Tibial nerve (tissue), 4 donors: ENCODE measurements at regions not wholly inside any gene's neighbourhood (a gene's known extent, or its start where the extent isn't known, plus 50 kb on each side); places are given as distances from the start of the nearest gene placed in this dataset.

ENCODE experiments used
- DNase-seq, 2 donors: peaks; one replicate each; pipeline ENCODE4 v3.0.0-alpha.2; 2019; ENCODE audit warnings: low spot score in 2 of 2
- H3K27ac ChIP-seq, 4 donors: fragments of 200-600 bp; sonication (generic) in 3 of 4; one replicate each; pipeline ENCODE4 v1.5.1; 2017 to 2019; ENCODE audit warnings: mild to moderate bottlenecking in 1 of 4
- H3K27me3 ChIP-seq, 2 donors: fragments of 200-600 bp; sonication (generic) in 1 of 2; one replicate each; pipeline versions ENCODE4 v1.5.1 to v1.6.0; 2017 to 2019
- H3K36me3 ChIP-seq, 3 donors: fragments of 200-600 bp; sonication (generic); one replicate each; pipeline ENCODE4 v1.5.1; 2018 to 2019
- H3K4me1 ChIP-seq, 4 donors: fragments of 200-600 bp; sonication (generic) in 3 of 4; one replicate each; pipeline ENCODE4 v1.5.1; 2017 to 2019
- H3K4me3 ChIP-seq, 4 donors: fragments of 200-600 bp; sonication (generic) in 3 of 4; one replicate each; pipeline ENCODE4 v1.5.1; 2017 to 2019; ENCODE audit warnings: mild to moderate bottlenecking in 1 of 4, moderate library complexity in 1 of 4
- H3K9me3 ChIP-seq, 4 donors: fragments of 200-600 bp; sonication (generic) in 3 of 4; one replicate each; pipeline ENCODE4 v1.5.1; 2017 to 2019
- EP300 ChIP-seq, 2 donors: sonication (generic); formaldehyde crosslinking; IDR thresholded peaks; one replicate each; pipeline ENCODE4 v1.6.1; 2017; ENCODE audit warnings: antibody characterized with exemption in 2 of 2, mild to moderate bottlenecking in 1 of 2
- POLR2A ChIP-seq, 2 donors: fragments of 450-650 bp; IDR thresholded peaks; one replicate each; pipeline ENCODE4 v1.6.1; 2017; ENCODE audit warnings: antibody characterized with exemption in 2 of 2, mild to moderate bottlenecking in 2 of 2, moderate library complexity in 2 of 2
- WGBS, 2 donors: methylation state at CpG; one replicate each; pipeline ENCODE4 v1.1.5; 2018; 5-methylcytosine and 5-hydroxymethylcytosine counted together
- TF ChIP-seq, protein P1 (sequence below), 5 experiments: fragments of 200-600 bp in 3 of 5; fragments of 450-650 bp in 2 of 5; sonication (generic) in 3 of 5; IDR thresholded peaks; one replicate each; pipeline ENCODE4 v1.5.1; 2016 to 2019; ENCODE audit warnings: antibody characterized with exemption in 5 of 5, mild to moderate bottlenecking in 3 of 5, moderate library complexity in 2 of 5

- H3K9me3 ChIP-seq = no peaks in the 10 kb centered on the region
- no peaks in the 10 kb centered on the region for H3K36me3 ChIP-seq
- 82 to 92% methylated on average over 25 to 27 of the region's 27 CpGs for WGBS, 2 donors
- H3K4me3 ChIP-seq = no peak overlapping the region
- TF ChIP-seq EP300 (IDR thresholded peaks at IDR 0.05) (no peak), POLR2A (IDR thresholded peaks at IDR 0.05) (no peak)
- TF ChIP-seq, protein P1, sequence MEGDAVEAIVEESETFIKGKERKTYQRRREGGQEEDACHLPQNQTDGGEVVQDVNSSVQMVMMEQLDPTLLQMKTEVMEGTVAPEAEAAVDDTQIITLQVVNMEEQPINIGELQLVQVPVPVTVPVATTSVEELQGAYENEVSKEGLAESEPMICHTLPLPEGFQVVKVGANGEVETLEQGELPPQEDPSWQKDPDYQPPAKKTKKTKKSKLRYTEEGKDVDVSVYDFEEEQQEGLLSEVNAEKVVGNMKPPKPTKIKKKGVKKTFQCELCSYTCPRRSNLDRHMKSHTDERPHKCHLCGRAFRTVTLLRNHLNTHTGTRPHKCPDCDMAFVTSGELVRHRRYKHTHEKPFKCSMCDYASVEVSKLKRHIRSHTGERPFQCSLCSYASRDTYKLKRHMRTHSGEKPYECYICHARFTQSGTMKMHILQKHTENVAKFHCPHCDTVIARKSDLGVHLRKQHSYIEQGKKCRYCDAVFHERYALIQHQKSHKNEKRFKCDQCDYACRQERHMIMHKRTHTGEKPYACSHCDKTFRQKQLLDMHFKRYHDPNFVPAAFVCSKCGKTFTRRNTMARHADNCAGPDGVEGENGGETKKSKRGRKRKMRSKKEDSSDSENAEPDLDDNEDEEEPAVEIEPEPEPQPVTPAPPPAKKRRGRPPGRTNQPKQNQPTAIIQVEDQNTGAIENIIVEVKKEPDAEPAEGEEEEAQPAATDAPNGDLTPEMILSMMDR (IDR thresholded peaks at IDR 0.05) = no peak
- no peak for DNase-seq
- H3K27ac ChIP-seq = no peak overlapping the region
- peaks cover 0 to 20% of the 10 kb centered on the region in 2 donors for H3K27me3 ChIP-seq
- H3K4me1 ChIP-seq = no peaks in the 10 kb centered on the region
Observed at GRCh38 chr1:2894381-2895041, 93.0 kb upstream of the TTC34 start.

GRCh38 chr1:2896824-2897223 is 95.3 kb upstream of the TTC34 start:
- no peak overlapping the region for H3K27ac ChIP-seq
- H3K4me1 ChIP-seq = no peaks in the 10 kb centered on the region
- no peaks in the 10 kb centered on the region for H3K9me3 ChIP-seq
- 84 to 89% methylated on average over 7 of the region's 7 CpGs for WGBS, 2 donors
- no peak overlapping the region for H3K4me3 ChIP-seq
- H3K36me3 ChIP-seq = no peaks in the 10 kb centered on the region
- H3K27me3 ChIP-seq = peaks cover 0 to under 1% of the 10 kb centered on the region in 2 donors
- TF ChIP-seq EP300 (IDR thresholded peaks at IDR 0.05) (no peak), POLR2A (IDR thresholded peaks at IDR 0.05) (no peak)
- TF ChIP-seq, protein P1 (IDR thresholded peaks at IDR 0.05) = no peak
- no peak for DNase-seq

GRCh38 chr1:2903226-2903625 is 101.7 kb upstream of the TTC34 start:
- Histone ChIP-seq H3K4me1 (peaks cover 0 to 11% (median 0%) of the 10 kb centered on the region in 4 donors), H3K27me3 (peaks cover 0 to 22% of the 10 kb centered on the region in 2 donors), H3K9me3 (no peaks in the 10 kb centered on the region), H3K4me3 (no peak overlapping the region), H3K36me3 (no peaks in the 10 kb centered on the region), H3K27ac (no peak overlapping the region)
- WGBS, 2 donors = 92 to 95% methylated on average over 16 to 17 of the region's 19 CpGs
- TF ChIP-seq POLR2A (IDR thresholded peaks at IDR 0.05) (no peak), EP300 (IDR thresholded peaks at IDR 0.05) (no peak)
- TF ChIP-seq, protein P1 (IDR thresholded peaks at IDR 0.05) = no peak
- no peak for DNase-seq

DNA sequence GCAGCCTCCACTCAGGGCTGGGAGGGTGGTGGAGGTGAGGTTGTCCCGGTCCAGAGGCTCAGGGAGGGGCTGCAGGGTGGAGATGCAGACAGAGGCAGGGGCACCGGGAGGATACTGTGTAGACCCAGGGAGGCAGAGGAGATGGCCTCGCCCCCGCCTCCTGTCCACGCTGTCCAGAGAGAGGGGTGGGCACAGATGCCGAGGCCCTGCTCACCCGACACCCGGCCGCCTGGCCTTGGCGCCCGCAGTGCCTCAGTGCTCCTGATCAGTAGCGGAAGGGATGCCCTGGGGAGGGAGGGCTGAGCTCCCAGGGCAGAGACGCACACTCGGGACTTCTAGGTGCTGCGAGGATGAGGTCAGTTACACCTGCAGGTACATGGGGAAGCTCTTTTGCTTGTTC is 102.7 kb upstream of the TTC34 start:
- WGBS, 2 donors = 82 to 89% methylated on average over 14 to 15 of the region's 15 CpGs
- H3K9me3 ChIP-seq = no peaks in the 10 kb centered on the region
- no peak overlapping the region for H3K4me3 ChIP-seq
- no peak overlapping the region for H3K27ac ChIP-seq
- TF ChIP-seq EP300 (IDR thresholded peaks at IDR 0.05) (no peak), POLR2A (IDR thresholded peaks at IDR 0.05) (no peak)
- TF ChIP-seq, protein P1 (IDR thresholded peaks at IDR 0.05) = no peak
- H3K4me1 ChIP-seq = peaks cover 0 to 11% (median 0%) of the 10 kb centered on the region in 4 donors
- DNase-seq = no peak
- H3K27me3 ChIP-seq = peaks cover 0 to 22% of the 10 kb centered on the region in 2 donors
- no peaks in the 10 kb centered on the region for H3K36me3 ChIP-seq

GRCh38 chr1:2905356-2905755 is 103.9 kb upstream of the TTC34 start:
- Histone ChIP-seq H3K36me3 (no peaks in the 10 kb centered on the region), H3K27me3 (peaks cover 0 to 22% of the 10 kb centered on the region in 2 donors), H3K9me3 (no peaks in the 10 kb centered on the region), H3K27ac (no peak overlapping the region), H3K4me3 (no peak overlapping the region), H3K4me1 (peaks cover 0 to 11% (median 0%) of the 10 kb centered on the region in 4 donors)
- WGBS, 2 donors = 68 to 95% methylated on average over 4 to 11 of the region's 12 CpGs
- DNase-seq = no peak
- no peak for TF ChIP-seq EP300 (IDR thresholded peaks at IDR 0.05)
- TF ChIP-seq, protein P1 (IDR thresholded peaks at IDR 0.05) = no peak
- no peak for TF ChIP-seq POLR2A (IDR thresholded peaks at IDR 0.05)
